ENCODE measurements at regions not wholly inside any gene's neighbourhood (a gene's known extent, or its start where the extent isn't known, plus 50 kb on each side); places are given as distances from the start of the nearest gene placed in this dataset.

- H3K9ac ChIP-seq (ENCODE audit: low read depth, low read length) = no peak overlapping the region
- no peak overlapping the region for H3K4me3 ChIP-seq (ENCODE audit: low read depth, low read length)
- H3K27me3 ChIP-seq (ENCODE audit: control insufficient read depth, insufficient read depth, low read length) = no peaks in the 10 kb centered on the region
Measured at GRCh38 chr4:31905363-31905762, 1185.2 kb downstream of the PCDH7 start.

GRCh38 chr4:31908261-31908660 lies 1188.1 kb downstream of the PCDH7 start:
- Histone ChIP-seq H3K4me3 (ENCODE audit: low read depth, low read length) (no peak overlapping the region), H3K27me3 (ENCODE audit: control insufficient read depth, insufficient read depth, low read length) (no peaks in the 10 kb centered on the region), H3K9ac (ENCODE audit: low read depth, low read length) (no peak overlapping the region), H3K4me1 (ENCODE audit: control insufficient read depth, insufficient read depth, low read length) (no peaks in the 10 kb centered on the region), H3K9me3 (ENCODE audit: control insufficient read depth, insufficient read depth, low read length) (no peaks in the 10 kb centered on the region), H3K36me3 (ENCODE audit: control insufficient read depth, insufficient read depth, low read length) (no peaks in the 10 kb centered on the region)

More at GRCh38 chr4:31905363-31905762, 1185.2 kb downstream of the PCDH7 start:
- H3K36me3 ChIP-seq (ENCODE audit: control insufficient read depth, insufficient read depth, low read length) = no peaks in the 10 kb centered on the region
- H3K9me3 ChIP-seq (ENCODE audit: control insufficient read depth, insufficient read depth, low read length) = no peaks in the 10 kb centered on the region
- H3K4me1 ChIP-seq (ENCODE audit: control insufficient read depth, insufficient read depth, low read length) = no peaks in the 10 kb centered on the region

- H3K27me3 ChIP-seq (ENCODE audit: control insufficient read depth, insufficient read depth, low read length) = no peaks in the 10 kb centered on the region
- no peaks in the 10 kb centered on the region for H3K4me1 ChIP-seq (ENCODE audit: control insufficient read depth, insufficient read depth, low read length)
- H3K4me3 ChIP-seq (ENCODE audit: low read depth, low read length) = no peak overlapping the region
- no peak overlapping the region for H3K9ac ChIP-seq (ENCODE audit: low read depth, low read length)
- peaks cover 3% of the 10 kb centered on the region for H3K9me3 ChIP-seq (ENCODE audit: control insufficient read depth, insufficient read depth, low read length)
- no peaks in the 10 kb centered on the region for H3K36me3 ChIP-seq (ENCODE audit: control insufficient read depth, insufficient read depth, low read length)
Measured at GRCh38 chr4:31917334-31917733, 1197.2 kb downstream of the PCDH7 start.

- Histone ChIP-seq H3K4me3 (ENCODE audit: low read depth, low read length) (no peak overlapping the region), H3K9ac (ENCODE audit: low read depth, low read length) (no peak overlapping the region), H3K36me3 (ENCODE audit: control insufficient read depth, insufficient read depth, low read length) (no peaks in the 10 kb centered on the region), H3K27me3 (ENCODE audit: control insufficient read depth, insufficient read depth, low read length) (no peaks in the 10 kb centered on the region), H3K9me3 (ENCODE audit: control insufficient read depth, insufficient read depth, low read length) (peaks cover 3% of the 10 kb centered on the region), H3K4me1 (ENCODE audit: control insufficient read depth, insufficient read depth, low read length) (no peaks in the 10 kb centered on the region)
Measured at GRCh38 chr4:31918891-31919290, 1198.7 kb downstream of the PCDH7 start.

- Histone ChIP-seq H3K9me3 (ENCODE audit: control insufficient read depth, insufficient read depth, low read length) (no peaks in the 10 kb centered on the region), H3K4me3 (ENCODE audit: low read depth, low read length) (no peak overlapping the region), H3K4me1 (ENCODE audit: control insufficient read depth, insufficient read depth, low read length) (no peaks in the 10 kb centered on the region), H3K9ac (ENCODE audit: low read depth, low read length) (no peak overlapping the region), H3K36me3 (ENCODE audit: control insufficient read depth, insufficient read depth, low read length) (no peaks in the 10 kb centered on the region), H3K27me3 (ENCODE audit: control insufficient read depth, insufficient read depth, low read length) (no peaks in the 10 kb centered on the region)
Measured at GRCh38 chr4:31923634-31924033, 1203.5 kb downstream of the PCDH7 start.

- no peaks in the 10 kb centered on the region for H3K4me1 ChIP-seq (ENCODE audit: control insufficient read depth, insufficient read depth, low read length)
- no peaks in the 10 kb centered on the region for H3K9me3 ChIP-seq (ENCODE audit: control insufficient read depth, insufficient read depth, low read length)
- H3K9ac ChIP-seq (ENCODE audit: low read depth, low read length) = no peak overlapping the region
- no peaks in the 10 kb centered on the region for H3K27me3 ChIP-seq (ENCODE audit: control insufficient read depth, insufficient read depth, low read length)
- no peaks in the 10 kb centered on the region for H3K36me3 ChIP-seq (ENCODE audit: control insufficient read depth, insufficient read depth, low read length)
- no peak overlapping the region for H3K4me3 ChIP-seq (ENCODE audit: low read depth, low read length)
Measured at GRCh38 chr4:31929676-31930345, 1209.6 kb downstream of the PCDH7 start.

GRCh38 chr4:31946456-31946855 lies 1226.3 kb downstream of the PCDH7 start:
- H3K27me3 ChIP-seq (ENCODE audit: control insufficient read depth, insufficient read depth, low read length) = no peaks in the 10 kb centered on the region
- no peaks in the 10 kb centered on the region for H3K4me1 ChIP-seq (ENCODE audit: control insufficient read depth, insufficient read depth, low read length)
- no peaks in the 10 kb centered on the region for H3K36me3 ChIP-seq (ENCODE audit: control insufficient read depth, insufficient read depth, low read length)
- no peak overlapping the region for H3K4me3 ChIP-seq (ENCODE audit: low read depth, low read length)
- no peak overlapping the region for H3K9ac ChIP-seq (ENCODE audit: low read depth, low read length)
- H3K9me3 ChIP-seq (ENCODE audit: control insufficient read depth, insufficient read depth, low read length) = no peaks in the 10 kb centered on the region

GRCh38 chr4:31947101-31947500 lies 1226.9 kb downstream of the PCDH7 start:
- Histone ChIP-seq H3K4me1 (ENCODE audit: control insufficient read depth, insufficient read depth, low read length) (no peaks in the 10 kb centered on the region), H3K27me3 (ENCODE audit: control insufficient read depth, insufficient read depth, low read length) (no peaks in the 10 kb centered on the region), H3K9ac (ENCODE audit: low read depth, low read length) (no peak overlapping the region), H3K36me3 (ENCODE audit: control insufficient read depth, insufficient read depth, low read length) (no peaks in the 10 kb centered on the region), H3K9me3 (ENCODE audit: control insufficient read depth, insufficient read depth, low read length) (no peaks in the 10 kb centered on the region), H3K4me3 (ENCODE audit: low read depth, low read length) (no peak overlapping the region)

GRCh38 chr4:31949045-31949444 lies 1228.9 kb downstream of the PCDH7 start:
- Histone ChIP-seq H3K36me3 (ENCODE audit: control insufficient read depth, insufficient read depth, low read length) (no peaks in the 10 kb centered on the region), H3K4me3 (ENCODE audit: low read depth, low read length) (no peak overlapping the region), H3K27me3 (ENCODE audit: control insufficient read depth, insufficient read depth, low read length) (no peaks in the 10 kb centered on the region), H3K4me1 (ENCODE audit: control insufficient read depth, insufficient read depth, low read length) (no peaks in the 10 kb centered on the region), H3K9ac (ENCODE audit: low read depth, low read length) (no peak overlapping the region), H3K9me3 (ENCODE audit: control insufficient read depth, insufficient read depth, low read length) (no peaks in the 10 kb centered on the region)

GRCh38 chr4:31955346-31955745 lies 1235.2 kb downstream of the PCDH7 start:
- Histone ChIP-seq H3K4me3 (ENCODE audit: low read depth, low read length) (no peak overlapping the region), H3K36me3 (ENCODE audit: control insufficient read depth, insufficient read depth, low read length) (no peaks in the 10 kb centered on the region), H3K9ac (ENCODE audit: low read depth, low read length) (no peak overlapping the region), H3K27me3 (ENCODE audit: control insufficient read depth, insufficient read depth, low read length) (no peaks in the 10 kb centered on the region), H3K4me1 (ENCODE audit: control insufficient read depth, insufficient read depth, low read length) (no peaks in the 10 kb centered on the region), H3K9me3 (ENCODE audit: control insufficient read depth, insufficient read depth, low read length) (no peaks in the 10 kb centered on the region)

GRCh38 chr4:31959972-31960371 lies 1239.8 kb downstream of the PCDH7 start:
- no peak overlapping the region for H3K9ac ChIP-seq (ENCODE audit: low read depth, low read length)
- H3K27me3 ChIP-seq (ENCODE audit: control insufficient read depth, insufficient read depth, low read length) = no peaks in the 10 kb centered on the region

GRCh38 chr4:31964685-31965084 lies 1244.5 kb downstream of the PCDH7 start:
- H3K36me3 ChIP-seq (ENCODE audit: control insufficient read depth, insufficient read depth, low read length) = no peaks in the 10 kb centered on the region
- H3K27me3 ChIP-seq (ENCODE audit: control insufficient read depth, insufficient read depth, low read length) = no peaks in the 10 kb centered on the region
- H3K9ac ChIP-seq (ENCODE audit: low read depth, low read length) = no peak overlapping the region
- no peaks in the 10 kb centered on the region for H3K9me3 ChIP-seq (ENCODE audit: control insufficient read depth, insufficient read depth, low read length)
- H3K4me3 ChIP-seq (ENCODE audit: low read depth, low read length) = no peak overlapping the region
- H3K4me1 ChIP-seq (ENCODE audit: control insufficient read depth, insufficient read depth, low read length) = no peaks in the 10 kb centered on the region

More at GRCh38 chr4:31959972-31960371, 1239.8 kb downstream of the PCDH7 start:
- H3K36me3 ChIP-seq (ENCODE audit: control insufficient read depth, insufficient read depth, low read length) = no peaks in the 10 kb centered on the region
- no peaks in the 10 kb centered on the region for H3K4me1 ChIP-seq (ENCODE audit: control insufficient read depth, insufficient read depth, low read length)
- no peak overlapping the region for H3K4me3 ChIP-seq (ENCODE audit: low read depth, low read length)
- H3K9me3 ChIP-seq (ENCODE audit: control insufficient read depth, insufficient read depth, low read length) = no peaks in the 10 kb centered on the region
